ENCODE measurements at regions not wholly inside any gene's neighbourhood (a gene's known extent, or its start where the extent isn't known, plus 50 kb on each side); places are given as distances from the start of the nearest gene placed in this dataset.
"Not testable (repeated sequence)": the region's sequence is repeated elsewhere in the genome, so short reads cannot be mapped to it uniquely, and the experiment has no call there.

DNA sequence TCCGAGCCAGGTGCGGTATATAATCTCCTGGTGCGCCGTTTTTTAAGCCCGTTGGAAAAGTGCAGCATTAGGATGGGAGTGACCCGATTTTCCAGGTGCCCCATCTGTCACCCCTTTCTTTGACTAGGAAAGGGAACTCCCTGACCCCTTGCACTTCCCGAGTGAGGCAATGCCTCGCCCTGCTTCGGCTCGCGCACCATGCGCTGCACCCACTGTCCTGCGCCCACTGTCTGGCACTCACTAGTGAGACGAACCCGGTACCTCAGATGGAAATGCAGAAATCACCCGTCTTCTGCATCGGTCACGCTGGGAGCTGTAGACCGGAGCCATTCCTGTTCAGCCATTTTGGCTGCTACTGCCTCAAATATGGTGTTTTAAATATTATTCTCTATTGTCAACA lies 198.0 kb downstream of the MEIS1 start:
- DNase-seq, result not testable (repeated sequence)

DNA sequence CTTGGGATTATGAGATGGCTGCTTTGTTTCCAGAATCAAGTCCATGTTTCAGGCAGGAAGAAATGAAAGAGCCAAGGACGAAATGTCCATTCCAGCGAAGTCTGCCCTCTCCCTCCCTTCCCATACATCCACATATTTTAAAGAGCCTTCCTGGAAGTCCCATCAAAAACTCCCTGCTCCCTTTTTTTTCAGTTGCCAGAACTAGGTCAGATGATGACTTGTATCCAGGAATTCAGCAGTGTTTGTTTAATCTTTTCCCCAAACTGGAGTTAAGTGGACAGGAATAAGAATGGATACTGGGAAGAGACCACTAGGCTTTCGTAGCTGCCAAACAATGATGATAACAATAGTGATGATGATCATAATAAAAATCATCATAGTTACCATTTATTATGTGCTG lies 198.7 kb downstream of the MEIS1 start:
- no peak for DNase-seq

DNA sequence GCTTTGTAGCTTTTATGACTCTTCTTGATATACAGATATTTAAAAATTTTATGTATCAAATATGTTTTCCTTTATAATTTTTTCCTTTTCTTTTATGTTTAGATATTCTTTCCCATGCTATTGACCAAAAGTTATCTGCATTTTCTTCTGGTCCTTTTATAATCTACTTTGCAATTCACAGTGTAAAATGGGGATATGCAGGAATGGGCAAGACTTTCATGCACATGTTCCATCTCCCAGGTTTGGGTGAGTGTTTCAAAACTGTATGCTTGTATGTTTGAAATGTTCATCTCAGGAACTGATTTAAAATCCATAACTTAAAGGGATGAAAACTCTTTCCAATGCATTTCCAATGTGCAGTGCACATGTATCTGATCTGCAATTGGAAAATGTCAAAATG lies 199.9 kb downstream of the MEIS1 start:
- DNase-seq, result no peak

GRCh38 chr2:66641685-66642084 lies 206.8 kb downstream of the MEIS1 start:
- DNase-seq, result no peak

- DNase-seq, result not testable (repeated sequence)
These were observed 213.2 kb downstream of the MEIS1 start for GRCh38 chr2:66648081-66648480.

DNA sequence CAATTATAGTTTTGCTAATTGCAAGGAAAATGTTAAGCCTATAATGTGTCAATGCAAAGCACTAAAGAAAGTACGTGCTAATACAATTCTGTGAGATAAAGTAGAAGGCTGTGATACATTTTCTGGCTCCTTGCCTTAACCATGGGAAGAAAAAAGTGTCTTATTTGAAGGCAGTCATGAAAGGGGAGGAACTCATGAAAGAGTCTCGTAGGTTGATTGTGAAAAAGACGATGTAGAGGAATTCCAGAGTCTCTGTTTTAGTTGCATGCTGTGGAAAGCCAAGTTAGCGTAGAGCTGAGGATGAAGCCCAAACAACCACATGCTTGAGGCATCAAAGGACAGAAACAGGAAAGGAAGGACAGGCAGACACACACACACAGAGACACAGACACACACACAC lies 214.1 kb downstream of the MEIS1 start:
- DNase-seq, result no peak

DNA sequence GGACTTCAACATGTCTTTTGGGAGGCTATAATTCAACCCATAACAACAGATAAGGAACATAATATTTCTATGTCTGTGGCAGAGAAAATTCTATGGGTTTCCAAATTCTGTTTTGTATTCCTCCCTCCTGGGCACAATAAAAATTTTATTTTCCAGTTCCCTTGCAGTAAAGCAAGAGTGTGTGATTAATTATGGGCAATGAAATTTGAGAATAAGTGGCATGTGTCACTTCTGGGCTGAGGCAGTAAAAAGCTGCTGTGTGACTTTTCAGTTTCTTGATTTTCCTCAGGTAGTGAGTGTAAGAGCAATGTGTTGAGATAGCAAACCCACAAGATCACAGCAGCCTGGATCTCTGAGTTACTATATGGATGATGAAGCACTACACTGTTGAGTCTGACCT lies 216.4 kb downstream of the MEIS1 start:
- DNase-seq, result no peak

- no peak for DNase-seq
These were observed 225.9 kb downstream of the MEIS1 start for GRCh38 chr2:66660804-66661203.

GRCh38 chr2:66661253-66662173 lies 226.6 kb downstream of the MEIS1 start:
- no peak for DNase-seq

DNA sequence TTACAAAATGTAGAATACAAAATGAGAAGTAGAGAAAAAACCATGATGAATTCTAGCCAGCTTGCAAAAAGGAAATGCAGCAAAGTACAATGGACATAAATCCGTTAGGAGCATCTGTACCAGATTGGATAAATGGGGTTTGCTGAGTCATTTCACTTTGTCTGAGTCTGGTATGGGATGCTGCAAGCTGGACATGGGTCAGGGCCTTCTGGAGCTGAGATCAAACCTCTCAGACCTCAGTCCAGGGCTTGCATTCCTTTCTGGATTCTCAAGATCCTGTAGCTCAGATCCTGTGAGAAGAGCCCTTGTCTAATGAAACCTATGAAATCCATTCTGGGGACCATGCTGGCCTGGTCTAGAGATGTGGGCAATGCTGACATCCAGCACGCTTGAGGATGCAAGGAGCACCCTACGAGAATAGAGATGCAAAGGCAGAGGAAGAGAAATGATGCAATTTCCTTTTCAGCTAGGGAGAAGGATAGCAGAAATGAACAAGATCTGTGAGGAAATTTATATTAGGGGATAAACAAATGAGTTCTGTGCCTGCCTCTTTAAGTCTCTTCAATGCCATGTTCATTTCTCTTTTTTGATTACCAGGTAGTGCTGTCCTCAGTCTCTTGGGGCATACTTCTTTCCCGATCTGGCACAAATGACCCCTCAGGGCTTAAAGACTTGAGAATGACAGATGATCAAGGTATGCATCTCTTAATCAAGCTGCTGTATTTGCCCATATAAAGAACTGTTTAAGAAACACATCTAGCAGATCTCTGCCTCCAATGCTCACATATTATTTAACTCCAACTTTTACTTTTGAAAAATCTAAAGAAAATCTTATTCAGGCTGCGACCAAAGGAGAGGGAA lies 230.4 kb downstream of the MEIS1 start:
- DNase-seq, result no peak

GRCh38 chr2:66667301-66667700 lies 232.4 kb downstream of the MEIS1 start:
- no peak for DNase-seq

DNA sequence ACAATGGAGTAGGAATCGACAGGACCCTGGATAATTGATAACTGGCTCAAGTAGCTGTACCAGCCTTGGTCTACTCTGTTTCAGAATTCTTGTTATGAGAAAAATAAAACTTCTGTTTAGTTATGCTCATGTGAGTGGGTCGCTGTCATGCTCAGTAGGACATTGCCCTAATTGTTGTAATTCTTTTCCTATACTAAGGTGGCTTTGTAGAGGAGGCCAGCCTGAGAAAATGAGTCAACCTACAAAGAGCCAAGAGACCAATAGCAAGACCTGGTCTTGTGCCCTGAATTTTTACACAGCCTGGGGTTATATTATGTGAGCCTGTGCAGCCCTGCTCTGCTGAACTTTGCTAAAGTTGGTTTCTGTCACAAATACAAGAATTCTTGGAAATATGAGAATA lies 238.4 kb downstream of the MEIS1 start:
- DNase-seq, result no peak

DNA sequence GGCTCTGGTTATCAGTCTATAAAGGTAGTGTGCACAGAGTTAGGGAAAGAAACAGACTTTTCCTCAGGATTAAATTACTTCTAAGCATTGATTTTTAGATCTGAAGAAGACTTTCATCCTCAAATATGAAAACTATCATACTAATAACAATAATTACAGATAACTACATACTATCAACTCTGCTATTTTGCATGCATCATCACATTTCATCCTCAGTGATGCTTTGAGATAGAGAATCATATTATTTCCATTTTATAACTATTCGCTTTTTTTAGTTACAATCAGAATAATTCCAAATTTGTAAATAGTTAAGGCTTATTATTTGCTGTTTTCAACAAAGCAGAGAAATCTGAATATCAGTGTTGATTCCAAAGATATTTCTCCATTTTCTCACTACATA lies 239.2 kb downstream of the MEIS1 start:
- no peak for DNase-seq

GRCh38 chr2:66675591-66675990 lies 240.7 kb downstream of the MEIS1 start:
- no peak for DNase-seq

- DNase-seq, result no peak
These were observed 244.5 kb downstream of the MEIS1 start for GRCh38 chr2:66679442-66679841.

- DNase-seq, result no peak
These were observed 247.6 kb downstream of the MEIS1 start for GRCh38 chr2:66682476-66682875.

DNA sequence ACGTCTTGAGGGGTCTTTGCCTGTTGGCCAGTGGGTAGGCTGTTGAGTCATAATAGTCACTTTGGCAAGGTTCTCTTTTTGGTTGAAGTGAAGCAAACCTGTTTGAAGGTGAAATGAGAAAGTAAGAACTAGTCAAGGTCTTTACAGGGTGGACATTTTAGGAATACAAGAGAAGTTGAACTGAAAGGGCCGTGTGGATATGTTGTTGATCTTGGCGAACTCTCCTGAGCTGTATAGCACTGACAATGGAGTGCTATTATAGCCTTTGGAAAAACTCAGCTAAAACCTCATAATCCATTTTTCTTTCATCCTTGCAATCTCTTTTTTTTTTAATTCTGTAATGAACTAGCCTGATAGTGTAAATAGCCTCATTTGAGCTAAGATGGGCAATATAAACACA lies 248.1 kb downstream of the MEIS1 start:
- no peak for DNase-seq

- no peak for DNase-seq
These were observed 248.7 kb downstream of the MEIS1 start for GRCh38 chr2:66683599-66683998.

DNA sequence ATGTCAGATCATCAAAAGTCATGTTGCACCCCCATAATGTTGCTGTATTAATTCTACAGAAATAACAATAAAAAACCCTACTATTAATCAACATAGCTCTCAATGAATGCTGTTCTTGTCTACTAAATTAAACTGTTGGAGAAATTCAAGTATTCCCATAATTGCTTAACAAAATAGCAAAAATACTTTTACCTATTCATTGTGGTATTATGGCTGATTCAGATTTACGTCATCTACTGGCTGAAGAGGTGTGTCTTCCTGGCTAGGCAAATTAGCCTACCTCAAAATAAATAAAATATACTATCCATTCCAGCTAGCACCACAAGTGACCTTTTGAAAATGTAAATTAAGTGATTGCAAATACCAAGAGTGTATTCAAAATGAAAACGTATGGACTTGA lies 249.4 kb downstream of the MEIS1 start:
- no peak for DNase-seq

- peak; percentile 30 for DNase-seq
These were observed 251.8 kb downstream of the MEIS1 start for GRCh38 chr2:66686755-66687154.

DNA sequence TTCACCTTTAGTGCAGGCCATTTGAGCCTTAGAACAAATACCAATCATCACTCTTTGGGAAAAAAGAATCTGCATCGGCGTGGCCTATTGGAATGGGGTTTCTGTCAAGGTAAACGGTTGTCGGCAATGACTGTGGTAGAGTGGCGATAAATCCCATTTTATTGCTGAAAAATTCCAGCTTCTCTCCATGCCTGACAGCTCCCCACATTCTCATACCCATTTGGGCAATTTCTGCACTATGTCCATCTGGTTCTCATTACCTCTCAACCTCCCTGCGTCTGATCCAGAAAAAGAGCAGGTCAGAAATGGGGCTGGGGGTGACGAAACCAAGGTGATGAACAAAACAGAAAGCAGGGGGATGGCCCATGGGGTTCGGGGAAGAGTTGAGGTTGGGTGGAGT lies 254.0 kb downstream of the MEIS1 start:
- DNase-seq, result no peak

DNA sequence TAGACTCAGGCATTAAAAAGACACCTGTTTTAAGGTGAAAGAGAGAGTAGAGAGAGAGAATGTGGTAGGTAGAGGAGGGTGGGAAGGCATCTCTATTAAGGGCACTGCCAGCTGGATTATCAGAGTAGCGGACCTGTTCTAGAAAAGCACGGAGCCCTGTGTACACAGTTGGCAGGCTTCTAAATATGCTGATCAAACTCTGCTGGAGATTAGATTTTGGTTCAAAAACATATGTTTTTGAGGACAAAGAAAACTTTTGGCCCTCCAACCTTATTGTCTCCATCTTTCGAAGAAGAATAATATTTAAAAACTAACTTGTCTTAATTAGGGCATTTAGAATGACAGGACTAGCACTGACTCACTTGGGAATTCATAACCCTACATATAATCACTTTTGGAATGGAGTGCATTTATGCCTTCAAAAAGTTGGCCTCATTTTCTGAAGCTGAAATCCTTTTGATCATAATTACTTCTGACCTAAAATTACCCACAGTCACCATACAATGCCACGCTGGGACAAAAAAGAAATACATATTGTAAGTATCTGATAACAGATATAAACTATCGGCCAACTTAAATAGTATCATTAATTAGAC lies 254.6 kb downstream of the MEIS1 start:
- no peak for DNase-seq

Data from activated CD4-positive, alpha-beta T cell treated with anti-CD3 and anti-CD28 coated beads, Interleukin-2, Interleukin-6, amounts not matched to agents 100 ng/mL and 50 ng/mL, durations not matched to agents 16 hours and 8 hours (primary cell).